GM12878 (cell line): ENCODE measurements at regions not wholly inside any gene's neighbourhood (a gene's known extent, or its start where the extent isn't known, plus 50 kb on each side); places are given as distances from the start of the nearest gene placed in this dataset.

ENCODE experiments used
- ATAC-seq: fragments of 200-7000 bp; cut with Tn5 transposase; 3 replicates; pipeline ENCODE4 v1.9.1; 2020; ENCODE audit warnings: mild to moderate bottlenecking, moderate library complexity
- BruUV-seq: library from RNA; stranded (reverse); fragments of 400-500 nt; replicated peaks from 2 replicates; lab custom pipeline; 2021; lab: Mats Ljungman, UMichigan
- CTCF ChIA-PET: fragments of 300-600 bp; sonication (Branson Sonifier 250); formaldehyde crosslinking; extraction: SDS; loops from one replicate; lab custom pipeline; 2021; ENCODE audit warnings: inconsistent platforms; lab: Yijun Ruan, JAX
- POLR2A ChIA-PET: fragments of 350-600 bp; formaldehyde crosslinking; extraction: SDS; loops from one replicate; lab custom pipeline; 2021; ENCODE audit warnings: inconsistent platforms; lab: Charles Lee
- RAD21 ChIA-PET: fragments of 300-600 bp; sonication (Branson Sonifier 250); formaldehyde crosslinking; loops from one replicate; lab custom pipeline; 2023; ENCODE audit warnings: antibody characterized with exemption; ENCODE audit not compliant: unreplicated experiment; lab: Charles Lee
- SMC1A ChIA-PET: fragments of 300-600 bp; sonication (Branson Sonifier 250); formaldehyde crosslinking; loops from one replicate; lab custom pipeline; 2023; ENCODE audit not compliant: unreplicated experiment, uncharacterized antibody; lab: Charles Lee
- DNase-seq: peaks from one replicate; pipeline ENCODE4 v3.0.0-alpha.2; 2011; ENCODE audit warnings: low read depth, low spot score
- FAIRE-seq: peaks from 3 replicates; lab custom pipeline; 2011; peaks lifted over from hg19 to GRCh38; lab: Jason Lieb, UNC
- H2AFZ ChIP-seq: 2 replicates; pipeline ENCODE4 v1.6.0; 2011; ENCODE audit warnings: low read depth, low read length, control low read depth; ENCODE audit not compliant: control insufficient read depth
- H3K27ac ChIP-seq: 2 replicates; pipeline ENCODE4 v1.5.1; 2011; ENCODE audit warnings: control low read depth; ENCODE audit not compliant: control insufficient read depth, insufficient read depth
- H3K27me3 ChIP-seq, 2 experiments: replicated peaks in 1 of 2; 2 replicates each; pipeline versions ENCODE4 v1.6.0 to v1.6.1; 2011; ENCODE audit warnings: low read length in 1 of 2; ENCODE audit not compliant: control insufficient read depth in 2 of 2, insufficient read depth in 2 of 2
- H3K36me3 ChIP-seq, 2 experiments: 2 replicates each; pipeline ENCODE4 v1.5.1; 2011; ENCODE audit warnings: low read length in 1 of 2; ENCODE audit not compliant: control insufficient read depth in 2 of 2, insufficient read depth in 2 of 2
- H3K4me1 ChIP-seq: 2 replicates; pipeline ENCODE4 v1.6.1; 2011; ENCODE audit warnings: mild to moderate bottlenecking, low read length, moderate library complexity, mixed read lengths; ENCODE audit not compliant: control insufficient read depth, insufficient read depth
- H3K4me2 ChIP-seq: 2 replicates; pipeline ENCODE4 v1.6.0; 2011; ENCODE audit warnings: control low read depth; ENCODE audit not compliant: control insufficient read depth, insufficient read depth
- H3K4me3 ChIP-seq: fragments of 200-600 bp; sonication (generic); 2 replicates; pipeline ENCODE4 v1.5.1; 2016
- H3K79me2 ChIP-seq: 2 replicates; pipeline ENCODE4 v1.6.0; 2011; ENCODE audit warnings: low read length; ENCODE audit not compliant: control insufficient read depth, insufficient read depth
- H3K9ac ChIP-seq: 2 replicates; pipeline ENCODE4 v1.8.0; 2011; ENCODE audit warnings: low read length, control low read depth, mixed read lengths; ENCODE audit not compliant: control insufficient read depth, insufficient read depth
- H3K9me3 ChIP-seq: replicated peaks from 3 replicates; pipeline ENCODE4 v1.5.1; 2011; ENCODE audit warnings: mild to moderate bottlenecking, low read length; ENCODE audit not compliant: control insufficient read depth, insufficient read depth
- H4K20me1 ChIP-seq: 2 replicates; pipeline ENCODE4 v1.6.0; 2011; ENCODE audit not compliant: control insufficient read depth, insufficient read depth
- ATF7 ChIP-seq: fragments of 450-650 bp; IDR thresholded peaks from 2 replicates; pipeline ENCODE4 v1.6.1; 2016; ENCODE audit warnings: low read depth, mild to moderate bottlenecking
- CBX3 ChIP-seq: fragments of 200-600 bp; sonication (generic); IDR thresholded peaks from 2 replicates; pipeline ENCODE4 v1.6.1; 2016; ENCODE audit warnings: low read depth, borderline replicate concordance
- CBX5 ChIP-seq: sonication (generic); IDR thresholded peaks from 2 replicates; pipeline ENCODE4 v1.6.1; 2016; ENCODE audit warnings: low read depth, moderate library complexity, mild to moderate bottlenecking, inconsistent platforms
- CHD4 ChIP-seq: fragments of 200-600 bp; sonication (generic); IDR thresholded peaks from 2 replicates; pipeline ENCODE4 v1.6.1; 2016; ENCODE audit warnings: mild to moderate bottlenecking
- CREM ChIP-seq: IDR thresholded peaks from 2 replicates; pipeline ENCODE4 v1.6.1; 2014; ENCODE audit warnings: antibody characterized with exemption, low read depth
- IKZF1 ChIP-seq: fragments of 450-650 bp; conservative IDR thresholded peaks from 2 replicates; pipeline ENCODE4 v1.6.1; 2017; ENCODE audit warnings: antibody characterized with exemption, mild to moderate bottlenecking
- MYB ChIP-seq: fragments of 150-350 bp; IDR thresholded peaks from 2 replicates; pipeline ENCODE4 v1.6.1; 2014; ENCODE audit warnings: mild to moderate bottlenecking, low read depth, low read length, borderline replicate concordance
- NR2F1 ChIP-seq: fragments of 450-650 bp; conservative IDR thresholded peaks from 2 replicates; pipeline ENCODE4 v1.6.1; 2017; ENCODE audit warnings: mild to moderate bottlenecking
- PAX5 ChIP-seq: IDR thresholded peaks from 2 replicates; pipeline ENCODE4 v1.6.1; 2011; ENCODE audit warnings: low read depth, low read length, borderline replicate concordance
- RAD21 ChIP-seq: IDR thresholded peaks from 2 replicates; pipeline ENCODE4 v1.6.1; 2011; ENCODE audit warnings: mild to moderate bottlenecking, low read depth, low read length, moderate library complexity; ENCODE audit not compliant: insufficient read depth
- RBBP5 ChIP-seq: fragments of 200-600 bp; sonication (generic); conservative IDR thresholded peaks from 2 replicates; pipeline ENCODE4 v1.6.1; 2016
- RFX5 ChIP-seq: IDR thresholded peaks from 2 replicates; pipeline ENCODE4 v1.6.1; 2011; ENCODE audit warnings: low read depth, low read length, improper control_type of control experiment
- SMARCA5 ChIP-seq: fragments of 450-650 bp; IDR thresholded peaks from 2 replicates; pipeline ENCODE4 v1.6.1; 2017; ENCODE audit warnings: mild to moderate bottlenecking
- SP1 ChIP-seq: IDR thresholded peaks from one replicate; pipeline ENCODE4 v1.6.1; 2011; ENCODE audit warnings: low read depth, low read length
- TARDBP ChIP-seq: IDR thresholded peaks from 2 replicates; pipeline ENCODE4 v1.6.1; 2016; ENCODE audit warnings: borderline replicate concordance
- WGBS: methylation state at CpG from one replicate; pipeline ENCODE4 v1.1.6; 2016; ENCODE audit warnings: low lambda C conversion rate; ENCODE audit not compliant: insufficient replicate concordance, insufficient coverage; ENCODE audit errors: missing lambda C conversion rate; 5-methylcytosine and 5-hydroxymethylcytosine counted together
- in situ Hi-C: fragments of 300-500 bp; cut with MboI; formaldehyde crosslinking; loops from 9 replicates; pipeline ENCODE4 v1.14.3; 2018; ENCODE audit warnings: mixed read lengths
- intact Hi-C: fragments of 100-400 bp; cut with micrococcal nuclease; formaldehyde crosslinking; loops from one replicate; pipeline ENCODE4 v1.14.2; 2022; ENCODE audit not compliant: unreplicated experiment
- TF ChIP-seq, protein P1 (sequence below): IDR thresholded peaks from 2 replicates; pipeline ENCODE4 v1.6.1; 2011; ENCODE audit warnings: low read depth, mild to moderate bottlenecking, low read length, moderate library complexity, borderline replicate concordance; ENCODE audit errors: extremely low read depth
- TF ChIP-seq, protein P2 (sequence below): fragments of 450-650 bp; IDR thresholded peaks from 2 replicates; pipeline ENCODE4 v1.6.1; 2016; ENCODE audit warnings: mild to moderate bottlenecking

DNA sequence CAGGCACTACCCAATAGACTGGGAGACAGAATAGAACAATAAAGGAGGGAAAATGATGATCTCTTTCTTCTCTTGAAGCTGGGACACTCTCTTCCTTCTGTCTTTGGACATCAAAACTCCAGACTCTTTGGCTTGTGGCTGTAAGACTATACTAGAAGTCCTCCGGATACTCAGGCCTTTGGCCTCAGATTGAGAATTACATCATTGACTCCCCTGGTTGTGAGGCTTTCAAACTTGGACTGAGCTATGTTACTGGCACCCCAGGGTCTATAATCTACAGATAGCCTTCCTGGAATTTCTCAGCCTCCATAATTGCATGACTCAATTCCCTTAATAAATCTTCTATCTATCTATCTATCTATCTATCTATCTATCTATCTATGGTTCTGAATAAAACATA is 294.2 kb upstream of the CT83 start:
- H2AFZ ChIP-seq: no peak overlapping the region
- intact Hi-C loops: no loop called here

More for the DNA sequence above, 294.2 kb upstream of the CT83 start:
- Histone ChIP-seq H3K4me1 (no peaks in the 10 kb centered on the region), H3K27ac (no peak overlapping the region), H3K36me3 (no peaks in the 10 kb centered on the region), H4K20me1 (no peaks in the 10 kb centered on the region), H3K79me2 (no peaks in the 10 kb centered on the region), H3K9me3 (no peaks in the 10 kb centered on the region), H3K4me2 (no peak overlapping the region), H3K4me3 (no peak overlapping the region), H3K9ac (no peak overlapping the region), H3K27me3 (no peaks in the 10 kb centered on the region)
- DNase-seq (no peak), ATAC-seq (no peak), FAIRE-seq (no peak)
- TF ChIP-seq NR2F1 (no peak), SP1 (no peak), RBBP5 (no peak), RAD21 (no peak), CHD4 (no peak), CBX5 (no peak), CREM (no peak), CBX3 (no peak), SMARCA5 (no peak), PAX5 (no peak), ATF7 (no peak), IKZF1 (no peak), MYB (no peak), TARDBP (no peak), RFX5 (no peak)
- TF ChIP-seq, protein P1, sequence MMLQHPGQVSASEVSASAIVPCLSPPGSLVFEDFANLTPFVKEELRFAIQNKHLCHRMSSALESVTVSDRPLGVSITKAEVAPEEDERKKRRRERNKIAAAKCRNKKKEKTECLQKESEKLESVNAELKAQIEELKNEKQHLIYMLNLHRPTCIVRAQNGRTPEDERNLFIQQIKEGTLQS: no peak
- TF ChIP-seq, protein P2, sequence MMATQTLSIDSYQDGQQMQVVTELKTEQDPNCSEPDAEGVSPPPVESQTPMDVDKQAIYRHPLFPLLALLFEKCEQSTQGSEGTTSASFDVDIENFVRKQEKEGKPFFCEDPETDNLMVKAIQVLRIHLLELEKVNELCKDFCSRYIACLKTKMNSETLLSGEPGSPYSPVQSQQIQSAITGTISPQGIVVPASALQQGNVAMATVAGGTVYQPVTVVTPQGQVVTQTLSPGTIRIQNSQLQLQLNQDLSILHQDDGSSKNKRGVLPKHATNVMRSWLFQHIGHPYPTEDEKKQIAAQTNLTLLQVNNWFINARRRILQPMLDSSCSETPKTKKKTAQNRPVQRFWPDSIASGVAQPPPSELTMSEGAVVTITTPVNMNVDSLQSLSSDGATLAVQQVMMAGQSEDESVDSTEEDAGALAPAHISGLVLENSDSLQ: no peak
- BruUV-seq: no TSS peak
- RAD21 ChIA-PET: no interaction called here
- CTCF ChIA-PET: no interaction called here
- SMC1A ChIA-PET: interaction anchor here (0.7 kb wide), 1 partner anchor 1450 kb away, joined by 4 read pairs; no protein-coding TSS in a partner anchor
- 25% methylated on average over 1 of the region's 1 CpG for WGBS
- in situ Hi-C loops: no loop called here
- POLR2A ChIA-PET: no interaction called here
